ES-I3 (cell line): ENCODE measurements at regions not wholly inside any gene's neighbourhood (a gene's known extent, or its start where the extent isn't known, plus 50 kb on each side); places are given as distances from the start of the nearest gene placed in this dataset.

Experiments used
- H3K36me3 ChIP-seq: 2 replicates; pipeline ENCODE4 v1.6.1; 2013; ENCODE audit warnings: mild to moderate bottlenecking, low read length, control low read depth, moderate library complexity; ENCODE audit not compliant: insufficient read depth
- H3K4me1 ChIP-seq: 2 replicates; pipeline ENCODE4 v1.6.1; 2013; ENCODE audit warnings: mild to moderate bottlenecking, control low read depth, low read length; ENCODE audit not compliant: insufficient read depth
- H3K9ac ChIP-seq: 2 replicates; pipeline ENCODE4 v1.6.1; 2013; ENCODE audit warnings: low read depth, mild to moderate bottlenecking, low read length, moderate library complexity
- H3K9me3 ChIP-seq: 2 replicates; pipeline ENCODE4 v1.6.1; 2013; ENCODE audit warnings: mild to moderate bottlenecking, low read length, moderate library complexity; ENCODE audit not compliant: control insufficient read depth, insufficient read depth

DNA sequence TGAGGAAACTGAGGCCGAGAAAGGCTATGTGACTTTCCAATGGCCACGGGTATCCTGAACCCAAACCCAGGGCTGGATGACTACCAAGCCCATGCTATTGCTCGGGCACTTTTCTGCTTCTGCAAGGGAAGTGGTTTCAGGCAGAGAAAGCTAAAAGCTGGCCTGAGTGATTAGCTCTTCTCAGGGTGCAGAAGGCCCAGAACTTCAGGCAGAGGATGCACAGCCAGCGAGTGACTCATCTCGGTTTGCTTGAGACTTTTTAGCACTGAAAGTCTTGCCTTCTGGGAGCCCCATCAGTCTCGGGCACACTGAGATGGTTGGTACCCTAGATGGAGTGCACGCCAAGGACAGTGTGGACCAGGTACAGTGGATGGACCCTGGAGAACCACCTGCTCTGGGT is 129.5 kb upstream of the SDK2 start:
- Histone ChIP-seq H3K9me3 (no peaks in the 10 kb centered on the region; the same call in 1 of the 2 replicates), H3K36me3 (no peaks in the 10 kb centered on the region), H3K9ac (no peak overlapping the region), H3K4me1 (no peaks in the 10 kb centered on the region)

DNA sequence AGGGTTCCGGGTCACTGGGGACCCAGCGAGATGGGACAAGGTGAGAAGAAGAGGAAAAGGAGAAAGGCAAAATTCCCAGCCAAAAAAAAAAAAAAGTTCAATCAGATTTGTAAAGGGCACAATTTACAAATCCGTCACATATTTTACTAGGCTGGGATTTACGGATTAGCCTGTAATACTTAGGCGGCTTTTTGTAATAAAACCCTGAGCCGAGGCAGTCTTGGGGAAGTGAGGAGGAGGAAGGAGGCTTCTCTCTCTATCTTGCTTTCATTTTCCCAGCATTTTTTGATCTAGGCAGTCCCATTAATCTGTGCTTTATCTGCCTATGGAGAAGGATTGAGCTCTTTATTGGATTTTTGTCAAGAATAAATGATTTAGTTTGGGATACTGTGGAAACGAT is 130.6 kb upstream of the SDK2 start:
- Histone ChIP-seq H3K9me3 (no peaks in the 10 kb centered on the region; the same call in 1 of the 2 replicates), H3K9ac (no peak overlapping the region), H3K36me3 (no peaks in the 10 kb centered on the region), H3K4me1 (no peaks in the 10 kb centered on the region)

DNA sequence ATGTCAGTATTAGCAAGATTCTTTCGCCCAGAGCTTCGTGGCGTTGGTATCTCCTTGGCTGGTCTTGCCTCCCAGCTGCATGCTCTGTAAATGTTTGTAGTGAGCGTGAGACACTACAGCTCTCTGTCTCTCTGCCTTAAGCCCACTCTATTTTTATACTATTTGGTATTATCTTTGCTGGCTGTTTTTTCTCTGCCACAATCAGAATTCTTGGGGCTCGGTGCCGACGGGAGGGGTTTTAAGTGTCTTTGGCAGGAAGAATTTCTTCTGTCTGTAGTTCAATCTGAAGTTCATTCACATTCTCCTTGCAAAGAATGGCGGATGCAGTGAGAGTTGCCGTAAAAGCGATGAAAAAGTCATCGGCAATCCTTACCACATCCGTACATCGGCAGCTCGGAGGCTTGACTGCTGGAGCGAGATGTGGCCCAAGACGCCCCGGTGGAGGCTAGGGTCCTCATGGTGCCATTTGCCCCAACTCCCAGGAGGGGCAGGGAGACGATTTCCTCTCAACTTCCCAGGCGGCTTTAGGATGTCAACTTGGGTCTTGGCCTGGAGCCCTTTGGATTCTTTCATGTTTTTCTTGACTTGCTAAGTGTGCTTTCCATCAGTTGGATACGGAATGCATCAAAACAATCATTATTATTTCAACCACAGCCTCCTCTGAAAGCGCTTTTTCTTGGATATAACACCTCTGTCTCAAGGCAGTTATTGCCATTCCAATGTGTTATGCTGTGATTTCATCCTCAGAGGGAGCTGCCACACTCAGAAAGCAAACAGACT is 132.3 kb upstream of the SDK2 start:
- H3K9me3 ChIP-seq: no peaks in the 10 kb centered on the region; the same call in 1 of the 2 replicates
- no peak overlapping the region for H3K9ac ChIP-seq
- no peaks in the 10 kb centered on the region for H3K4me1 ChIP-seq
- no peaks in the 10 kb centered on the region for H3K36me3 ChIP-seq

DNA sequence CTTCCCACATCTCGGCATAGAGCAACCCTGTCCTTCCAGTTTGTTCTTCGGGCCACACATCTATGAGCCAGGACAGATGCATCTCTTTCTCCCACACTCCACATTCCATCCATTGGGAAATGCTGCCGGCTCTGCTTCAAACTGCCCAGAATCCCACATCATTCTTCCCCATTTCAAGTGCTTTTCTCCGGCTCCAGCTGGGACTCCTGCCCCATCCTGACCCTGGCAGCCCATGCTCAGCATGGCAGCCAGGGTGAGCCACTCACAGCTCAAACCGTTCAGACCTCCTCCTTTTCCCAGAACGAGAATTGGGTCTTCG is 132.8 kb upstream of the SDK2 start:
- no peaks in the 10 kb centered on the region; the same call in 1 of the 2 replicates for H3K9me3 ChIP-seq
- H3K4me1 ChIP-seq: no peaks in the 10 kb centered on the region
- H3K9ac ChIP-seq: no peak overlapping the region
- H3K36me3 ChIP-seq: no peaks in the 10 kb centered on the region

DNA sequence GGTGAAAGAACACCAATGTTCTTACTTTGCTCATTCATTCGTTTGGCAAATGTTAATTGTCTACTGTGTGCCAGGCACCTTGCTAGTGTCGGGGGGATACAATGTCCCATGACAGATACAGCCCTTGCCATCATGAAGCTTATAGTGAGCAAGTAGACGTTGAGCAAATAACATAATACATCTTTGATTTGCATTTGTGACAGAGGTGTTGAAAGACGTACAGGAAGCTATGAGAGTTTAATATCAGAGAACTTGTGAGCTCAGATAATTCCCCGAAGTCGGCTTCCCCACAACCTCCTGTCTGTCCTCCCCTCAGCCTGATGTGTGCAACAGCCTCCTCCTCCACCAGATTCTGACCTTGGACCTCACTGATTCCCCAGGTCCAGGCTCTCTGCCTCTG is 138.0 kb upstream of the SDK2 start:
- Histone ChIP-seq H3K9me3 (no peaks in the 10 kb centered on the region), H3K9ac (no peak overlapping the region), H3K4me1 (peaks cover 21% of the 10 kb centered on the region), H3K36me3 (no peaks in the 10 kb centered on the region)

DNA sequence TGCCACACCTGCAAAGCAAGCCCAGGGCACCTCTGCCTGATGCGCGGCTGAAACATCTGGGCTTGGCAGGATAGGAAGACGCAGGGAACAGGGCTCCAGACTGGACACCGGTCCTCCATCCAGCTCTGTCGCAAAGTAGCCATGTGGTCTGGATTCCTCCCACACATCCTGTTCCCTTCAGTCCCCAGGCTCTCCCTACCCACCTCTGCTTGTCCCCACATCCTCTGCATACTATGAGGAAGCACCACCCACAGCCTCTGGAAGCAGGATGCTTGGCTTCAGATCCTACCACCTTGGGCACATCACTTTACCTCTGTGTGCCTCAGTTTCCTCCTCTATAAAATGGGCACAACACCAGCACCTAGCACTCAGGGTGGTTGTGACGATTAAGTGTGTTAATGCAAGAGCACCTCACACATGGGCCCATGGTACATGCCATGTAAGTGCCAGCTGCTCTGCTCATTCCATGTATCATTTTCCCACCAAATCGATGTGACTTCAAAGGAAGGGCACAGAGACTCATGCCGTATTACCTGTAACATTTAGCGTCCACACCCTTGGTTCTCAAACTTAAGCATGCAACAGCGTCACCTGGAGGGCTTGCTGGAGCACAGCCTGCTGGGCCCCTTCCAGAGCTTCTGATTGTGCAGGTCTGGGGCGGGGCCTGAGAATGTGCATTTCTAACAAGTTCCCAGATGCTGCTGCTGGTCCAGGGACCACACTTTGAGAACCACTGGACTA is 138.6 kb upstream of the SDK2 start:
- peaks cover 26% of the 10 kb centered on the region for H3K4me1 ChIP-seq

DNA sequence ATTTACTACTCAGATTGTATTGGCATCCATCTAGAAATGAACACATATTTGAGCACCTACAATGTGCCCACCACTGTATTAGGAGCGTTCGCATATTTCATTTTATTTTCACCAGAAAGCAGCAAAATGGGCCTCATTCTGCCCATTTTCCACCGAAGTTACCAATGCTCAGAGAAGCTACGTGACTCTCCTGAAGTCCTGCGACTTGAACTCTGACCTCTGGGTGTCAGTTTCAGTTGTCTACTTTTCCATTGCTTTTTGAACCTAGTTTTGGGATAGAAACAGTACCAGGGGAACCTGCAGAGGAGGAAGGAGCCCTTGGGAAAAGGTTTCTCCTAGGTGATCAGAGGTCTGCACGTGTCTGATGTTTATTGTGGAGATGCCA is 139.1 kb upstream of the SDK2 start:
- Histone ChIP-seq H3K4me1 (peaks cover 32% of the 10 kb centered on the region), H3K9ac (no peak overlapping the region), H3K36me3 (no peaks in the 10 kb centered on the region), H3K9me3 (no peaks in the 10 kb centered on the region)

More for the DNA sequence above, 138.6 kb upstream of the SDK2 start:
- Histone ChIP-seq H3K9ac (no peak overlapping the region), H3K9me3 (no peaks in the 10 kb centered on the region), H3K36me3 (no peaks in the 10 kb centered on the region)

DNA sequence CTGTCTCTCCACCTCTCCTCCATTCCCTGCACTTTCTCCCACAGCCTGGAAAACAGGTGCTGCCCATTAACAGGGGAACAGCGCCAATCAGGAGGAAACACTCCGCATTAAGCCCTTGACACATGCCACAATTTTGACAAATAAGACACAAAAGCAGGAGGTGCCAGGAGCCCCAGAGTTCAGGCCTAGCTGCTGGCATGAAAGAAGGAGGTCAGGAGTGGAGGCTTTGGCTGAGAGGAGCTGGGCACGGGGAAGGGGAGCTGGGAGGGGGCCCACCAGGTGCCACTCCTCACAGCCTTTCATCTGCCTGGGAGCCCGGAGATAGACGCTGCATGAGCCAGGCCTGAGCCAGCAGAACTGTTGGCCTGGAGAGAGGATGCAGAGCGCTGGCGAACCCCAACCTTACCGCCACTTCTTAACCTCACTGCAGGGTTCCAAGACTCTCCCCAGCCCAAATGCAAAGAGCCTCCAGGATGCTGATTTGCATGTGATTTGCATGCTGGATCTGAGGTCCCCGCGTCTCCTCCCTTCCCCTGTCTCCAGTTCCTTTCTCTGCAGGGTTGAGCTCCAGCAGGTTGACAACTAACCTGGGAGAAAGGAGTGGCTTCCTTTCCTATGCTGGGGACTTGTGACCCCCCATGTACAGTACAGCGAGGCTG is 139.8 kb upstream of the SDK2 start:
- Histone ChIP-seq H3K36me3 (no peaks in the 10 kb centered on the region), H3K4me1 (peaks cover 32% of the 10 kb centered on the region), H3K9me3 (no peaks in the 10 kb centered on the region), H3K9ac (no peak overlapping the region)

DNA sequence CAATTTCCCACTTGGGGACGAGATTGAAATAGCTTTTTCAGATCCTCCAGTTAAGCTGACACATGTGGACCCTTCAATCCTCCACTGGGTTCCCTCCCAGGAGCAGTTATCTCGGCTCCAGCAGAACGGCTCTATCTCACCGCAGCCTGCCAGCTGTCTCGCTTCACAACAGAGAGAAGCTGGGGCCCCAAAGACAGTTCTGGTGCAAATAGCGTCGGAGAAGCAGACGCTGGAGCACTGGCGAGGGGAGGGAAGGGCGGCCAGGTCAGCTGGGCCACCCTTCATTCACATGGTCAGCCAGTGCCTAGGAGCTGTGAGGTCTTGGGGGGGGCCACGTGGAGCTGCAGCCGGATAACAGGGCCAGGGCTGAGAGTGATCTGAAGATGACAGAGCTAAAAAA is 141.3 kb upstream of the SDK2 start:
- Histone ChIP-seq H3K36me3 (no peaks in the 10 kb centered on the region), H3K4me1 (peaks cover 32% of the 10 kb centered on the region), H3K9me3 (no peaks in the 10 kb centered on the region), H3K9ac (no peak overlapping the region)

DNA sequence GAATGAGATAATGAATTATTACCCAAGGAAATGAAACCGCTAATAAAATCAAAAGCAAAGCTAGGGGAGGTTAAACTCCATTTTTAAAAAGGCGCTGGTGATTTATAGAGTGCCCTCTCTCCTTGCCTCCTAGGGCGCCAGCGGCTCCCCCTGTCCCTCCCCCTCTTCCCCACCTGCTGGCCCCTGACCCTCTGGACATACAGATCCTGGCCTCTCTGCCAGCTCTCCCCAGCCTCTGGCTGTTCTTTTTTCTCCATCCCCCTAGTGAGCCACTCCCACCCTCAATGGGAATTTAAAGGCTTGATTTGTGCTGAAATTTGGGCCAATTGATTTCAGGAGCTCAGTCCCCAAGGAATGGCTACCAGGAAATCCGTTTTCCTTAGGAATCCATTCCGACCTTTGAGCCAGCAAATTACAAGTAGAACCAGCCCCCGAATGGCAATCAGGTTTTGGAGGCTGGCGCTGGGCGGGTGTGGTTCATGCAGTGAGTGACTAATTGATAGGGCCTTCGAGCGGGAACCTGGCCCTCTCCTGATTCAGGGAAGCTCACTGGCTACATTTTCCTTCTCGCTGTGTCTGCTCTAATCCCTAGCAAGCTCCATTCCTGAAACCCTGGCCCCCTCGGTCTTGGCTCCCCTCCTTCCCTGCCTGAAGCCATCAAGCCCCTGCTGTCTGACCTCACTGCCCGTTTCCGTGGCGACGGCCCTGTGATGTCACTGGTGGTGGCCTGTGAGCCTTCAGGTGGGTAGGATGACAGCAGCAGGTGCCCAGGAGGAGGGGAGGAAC is 141.9 kb upstream of the SDK2 start:
- Histone ChIP-seq H3K9me3 (no peaks in the 10 kb centered on the region), H3K9ac (no peak overlapping the region), H3K36me3 (no peaks in the 10 kb centered on the region), H3K4me1 (peaks cover 32% of the 10 kb centered on the region)

DNA sequence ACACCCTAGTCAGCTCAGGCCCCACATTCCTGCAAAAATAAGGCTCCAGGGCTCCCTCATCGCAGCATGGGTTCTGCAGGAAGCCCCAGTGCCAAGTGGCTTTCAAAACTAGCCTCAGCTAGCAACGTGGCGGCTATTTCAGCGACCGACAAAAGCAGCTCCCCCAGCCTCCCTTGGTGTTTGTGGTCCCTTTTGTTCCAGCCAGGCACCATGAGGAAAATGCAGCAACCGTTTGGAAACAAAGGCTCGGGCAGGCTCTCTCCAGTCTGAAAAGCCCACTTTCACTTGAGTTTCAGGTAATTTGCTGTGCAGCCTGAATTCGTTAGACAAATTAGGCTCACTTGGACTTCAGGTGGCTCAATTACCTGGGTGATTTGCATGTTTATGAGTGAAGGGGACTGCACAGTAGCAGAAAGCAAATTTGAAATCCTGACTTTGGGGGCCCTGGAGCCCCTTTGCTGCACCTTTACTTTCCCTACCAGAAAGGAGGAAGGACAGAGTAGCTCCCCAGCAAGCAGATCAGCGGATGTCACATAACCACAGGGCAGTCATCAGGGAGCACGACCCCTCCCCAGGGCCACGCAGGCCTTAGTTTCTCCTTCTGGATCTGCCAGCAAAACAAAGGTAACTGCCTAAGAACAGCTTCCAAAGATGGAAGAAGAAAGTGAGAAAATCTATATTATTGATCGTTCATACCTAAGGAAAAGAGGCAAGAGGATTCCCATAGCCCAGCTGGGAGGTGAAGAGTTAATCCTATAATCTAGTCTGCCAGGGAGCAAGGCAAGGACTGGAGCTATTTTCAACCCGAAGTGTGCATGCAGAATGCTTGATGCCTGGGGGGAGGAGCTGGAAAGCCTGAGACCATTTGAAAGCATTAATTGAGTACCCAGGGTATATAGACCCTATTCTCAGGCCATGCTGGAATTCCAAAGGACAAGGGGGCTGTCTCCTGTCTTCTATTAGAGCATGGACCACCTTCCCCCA is 143.1 kb upstream of the SDK2 start:
- Histone ChIP-seq H3K9ac (no peak overlapping the region), H3K4me1 (peaks cover 32% of the 10 kb centered on the region), H3K9me3 (no peaks in the 10 kb centered on the region), H3K36me3 (no peaks in the 10 kb centered on the region)

DNA sequence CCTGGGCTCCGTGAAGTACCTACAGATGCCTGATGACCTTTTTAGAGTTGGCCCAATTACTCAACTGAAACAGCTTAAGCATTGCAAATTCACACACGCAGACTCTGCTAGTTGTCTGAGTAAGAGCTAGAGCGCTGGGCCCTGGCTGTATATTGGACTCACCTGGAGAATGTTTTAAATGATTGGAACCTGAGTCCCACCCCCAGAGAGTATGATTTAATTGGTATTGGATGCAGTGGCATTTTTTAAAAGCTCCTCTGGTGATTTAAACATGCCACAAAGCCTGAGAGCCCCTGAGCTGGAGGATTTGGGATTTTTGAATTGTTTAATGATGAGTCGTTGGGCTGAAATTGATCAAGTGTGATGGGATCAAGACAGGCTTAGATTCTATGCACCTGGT is 143.9 kb upstream of the SDK2 start:
- Histone ChIP-seq H3K4me1 (peaks cover 32% of the 10 kb centered on the region), H3K36me3 (no peaks in the 10 kb centered on the region), H3K9me3 (no peaks in the 10 kb centered on the region), H3K9ac (no peak overlapping the region)

DNA sequence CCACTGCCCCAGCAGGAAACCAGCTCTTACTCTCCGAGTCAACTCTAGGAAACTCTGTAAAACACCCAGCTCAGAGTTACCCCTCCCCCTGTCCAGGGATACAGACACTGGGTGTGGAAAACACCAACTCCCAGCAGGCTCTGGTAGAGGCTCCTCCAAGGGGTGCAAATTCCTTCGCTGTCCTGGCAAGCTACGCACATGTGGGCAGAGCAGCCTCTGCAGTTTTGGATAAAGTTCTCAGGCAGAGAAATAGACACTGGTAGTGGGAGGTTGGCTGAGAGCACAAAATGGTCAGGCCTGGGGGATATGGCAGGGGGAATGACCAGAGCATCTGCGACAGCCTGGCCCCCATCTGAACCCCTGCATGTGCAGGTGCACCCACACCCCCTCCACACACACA is 146.9 kb upstream of the SDK2 start:
- H3K36me3 ChIP-seq: no peaks in the 10 kb centered on the region
- H3K4me1 ChIP-seq: peaks cover 34% of the 10 kb centered on the region
- H3K9me3 ChIP-seq: no peaks in the 10 kb centered on the region
- no peak overlapping the region for H3K9ac ChIP-seq
